ENCODE measurements at regions not wholly inside any gene's neighbourhood (a gene's known extent, or its start where the extent isn't known, plus 50 kb on each side); places are given as distances from the start of the nearest gene placed in this dataset.

DNA sequence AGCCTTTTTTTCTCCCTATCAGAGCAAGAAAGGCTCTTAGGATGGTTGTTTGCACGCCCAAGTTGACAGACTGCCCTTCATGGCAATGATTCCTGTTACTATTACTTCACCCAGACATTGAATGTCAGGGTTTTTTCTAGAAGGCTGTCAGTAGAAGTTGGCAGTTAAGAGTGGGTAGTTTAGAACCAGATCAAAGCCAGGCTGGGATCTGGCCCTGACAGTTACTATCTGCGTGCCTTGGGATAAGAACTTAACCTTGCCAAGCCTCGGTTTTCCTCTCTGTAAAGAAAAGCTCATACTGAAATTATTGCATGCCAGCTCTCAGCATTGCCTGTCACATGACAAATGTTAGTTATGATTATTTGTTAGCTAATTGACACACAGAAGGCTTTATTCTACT lies 58.7 kb upstream of the PPP2R5A start:
- Histone ChIP-seq H3K23ac (ENCODE audit: low read depth, low read length, poor library complexity) (no peak overlapping the region), H3K27ac (replicated peaks; ENCODE audit: low read length) (no peak overlapping the region)
- DNase-seq (ENCODE audit: low spot score): no peak

GRCh38 chr1:212228076-212228475 lies 57.1 kb upstream of the PPP2R5A start:
- Histone ChIP-seq H3K27ac (replicated peaks; ENCODE audit: low read length) (no peak overlapping the region), H3K4me2 (ENCODE audit: insufficient read depth, low read length, poor library complexity, severe bottlenecking) (no peak overlapping the region), H3K27me3 (ENCODE audit: control insufficient read depth in 3 of 3, insufficient read depth in 3 of 3, low read depth in 1 of 3, low read length in 3 of 3) (no peaks in the 10 kb centered on the region), H4K8ac (ENCODE audit: low read depth, low read length) (no peak overlapping the region), H2BK5ac (ENCODE audit: low read length) (no peak overlapping the region), H3K4me1 (ENCODE audit: control insufficient read depth in 2 of 2, insufficient read depth in 1 of 2, low read depth in 1 of 2, low read length in 2 of 2) (peaks cover 10 to 12% of the 10 kb centered on the region in 2 donors), H3K23ac (ENCODE audit: low read depth, low read length, poor library complexity) (no peak overlapping the region), H4K91ac (ENCODE audit: low read depth, low read length, poor library complexity) (no peak overlapping the region), H3K18ac (ENCODE audit: low read length) (no peak overlapping the region), H2BK12ac (ENCODE audit: low read length) (no peak overlapping the region), H3K4ac (ENCODE audit: low read length) (no peak overlapping the region), H3K9me3 (replicated peaks in 1 of 2; ENCODE audit: control insufficient read depth in 2 of 2, insufficient read depth in 1 of 2, low read depth in 1 of 2, low read length in 2 of 2) (no peaks in the 10 kb centered on the region), H3K36me3 (replicated peaks in 1 of 2; ENCODE audit: control insufficient read depth in 2 of 2, insufficient read depth in 2 of 2, low read length in 2 of 2) (no peaks in the 10 kb centered on the region), H2AK5ac (ENCODE audit: low read depth, low read length) (no peak overlapping the region), H3K4me3 (ENCODE audit: low read length in 2 of 2) (no peak overlapping the region), H2BK120ac (ENCODE audit: low read depth, low read length) (no peak overlapping the region), H2BK15ac (ENCODE audit: low read length) (no peak overlapping the region), H3K14ac (ENCODE audit: low read length) (no peak overlapping the region), H3K79me1 (ENCODE audit: low read depth, low read length) (no peaks in the 10 kb centered on the region), H2AFZ (ENCODE audit: low read length) (no peak overlapping the region), H3K9ac (ENCODE audit: low read depth, low read length, poor library complexity) (no peak overlapping the region)
- WGBS, 2 donors (ENCODE audit: extremely low coverage in 2 of 2, insufficient read length in 2 of 2, insufficient replicate concordance in 1 of 2): no CpG with 5 or more reads among the region's 2 CpGs
- DNase-seq (ENCODE audit: low spot score): no peak

More for the DNA sequence above, 58.7 kb upstream of the PPP2R5A start:
- Histone ChIP-seq H3K4me1 (ENCODE audit: control insufficient read depth in 2 of 2, insufficient read depth in 1 of 2, low read depth in 1 of 2, low read length in 2 of 2) (peaks cover 10 to 13% of the 10 kb centered on the region in 2 donors), H3K9ac (ENCODE audit: low read depth, low read length, poor library complexity) (no peak overlapping the region), H3K36me3 (replicated peaks in 1 of 2; ENCODE audit: control insufficient read depth in 2 of 2, insufficient read depth in 2 of 2, low read length in 2 of 2) (no peaks in the 10 kb centered on the region), H4K8ac (ENCODE audit: low read depth, low read length) (no peak overlapping the region), H3K4ac (ENCODE audit: low read length) (no peak overlapping the region), H3K4me2 (ENCODE audit: insufficient read depth, low read length, poor library complexity, severe bottlenecking) (no peak overlapping the region), H3K4me3 (ENCODE audit: low read length in 2 of 2) (no peak overlapping the region), H2BK15ac (ENCODE audit: low read length) (no peak overlapping the region), H3K14ac (ENCODE audit: low read length) (no peak overlapping the region), H2BK5ac (ENCODE audit: low read length) (no peak overlapping the region), H3K27me3 (ENCODE audit: control insufficient read depth in 3 of 3, insufficient read depth in 3 of 3, low read depth in 1 of 3, low read length in 3 of 3) (no peaks in the 10 kb centered on the region), H3K79me1 (ENCODE audit: low read depth, low read length) (no peaks in the 10 kb centered on the region), H4K91ac (ENCODE audit: low read depth, low read length, poor library complexity) (no peak overlapping the region), H2AK5ac (ENCODE audit: low read depth, low read length) (no peak overlapping the region), H2BK12ac (ENCODE audit: low read length) (no peak overlapping the region), H3K18ac (ENCODE audit: low read length) (no peak overlapping the region), H2BK120ac (ENCODE audit: low read depth, low read length) (no peak overlapping the region), H2AFZ (ENCODE audit: low read length) (no peak overlapping the region), H3K9me3 (replicated peaks in 1 of 2; ENCODE audit: control insufficient read depth in 2 of 2, insufficient read depth in 1 of 2, low read depth in 1 of 2, low read length in 2 of 2) (no peaks in the 10 kb centered on the region)
- no CpG with 5 or more reads among the region's 3 CpGs for WGBS, 2 donors (ENCODE audit: extremely low coverage in 2 of 2, insufficient read length in 2 of 2, insufficient replicate concordance in 1 of 2)

DNA sequence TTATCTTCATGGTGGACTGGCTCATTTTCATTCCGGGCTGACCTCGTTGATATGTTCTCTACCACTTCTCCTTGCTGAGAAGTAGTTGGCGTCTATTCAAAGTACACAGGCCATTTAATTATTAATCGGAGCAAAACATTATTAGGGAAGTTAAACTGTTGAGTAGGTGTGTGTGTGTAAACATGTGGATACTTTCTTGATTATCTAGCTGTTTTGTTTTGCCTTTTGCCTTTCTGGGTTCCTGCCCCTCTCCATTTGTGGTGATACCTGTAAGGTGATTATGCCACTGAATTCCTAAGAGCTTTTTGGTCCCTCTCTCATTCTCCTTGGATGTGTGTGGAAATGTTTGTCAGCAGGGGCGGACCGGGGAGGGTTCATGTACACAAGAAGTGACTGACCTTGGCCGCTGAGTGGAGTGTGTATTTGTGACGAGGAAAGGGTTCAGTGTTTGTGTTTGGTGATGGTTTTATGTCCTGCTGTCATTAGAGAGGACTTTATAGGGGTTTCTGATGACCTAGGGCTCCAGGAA lies 56.6 kb upstream of the PPP2R5A start:
- no peak overlapping the region for H2AK5ac ChIP-seq (ENCODE audit: low read depth, low read length)
- H2AFZ ChIP-seq (ENCODE audit: low read length): no peak overlapping the region
- no peak overlapping the region for H2BK5ac ChIP-seq (ENCODE audit: low read length)
- no peak overlapping the region for H2BK12ac ChIP-seq (ENCODE audit: low read length)
- H3K9me3 ChIP-seq (replicated peaks in 1 of 2; ENCODE audit: control insufficient read depth in 2 of 2, insufficient read depth in 1 of 2, low read depth in 1 of 2, low read length in 2 of 2): no peaks in the 10 kb centered on the region
- no peak overlapping the region for H3K27ac ChIP-seq (replicated peaks; ENCODE audit: low read length)
- H3K4me2 ChIP-seq (ENCODE audit: insufficient read depth, low read length, poor library complexity, severe bottlenecking): no peak overlapping the region
- H3K23ac ChIP-seq (ENCODE audit: low read depth, low read length, poor library complexity): no peak overlapping the region
- peaks cover 10 to 12% of the 10 kb centered on the region in 2 donors for H3K4me1 ChIP-seq (ENCODE audit: control insufficient read depth in 2 of 2, insufficient read depth in 1 of 2, low read depth in 1 of 2, low read length in 2 of 2)
- H3K36me3 ChIP-seq (replicated peaks in 1 of 2; ENCODE audit: control insufficient read depth in 2 of 2, insufficient read depth in 2 of 2, low read length in 2 of 2): no peaks in the 10 kb centered on the region
- no peak overlapping the region for H3K18ac ChIP-seq (ENCODE audit: low read length)
- no peak overlapping the region for H2BK15ac ChIP-seq (ENCODE audit: low read length)
- no peaks in the 10 kb centered on the region for H3K27me3 ChIP-seq (ENCODE audit: control insufficient read depth in 3 of 3, insufficient read depth in 3 of 3, low read depth in 1 of 3, low read length in 3 of 3)
- H3K14ac ChIP-seq (ENCODE audit: low read length): no peak overlapping the region
- WGBS, 2 donors (ENCODE audit: extremely low coverage in 2 of 2, insufficient read length in 2 of 2, insufficient replicate concordance in 1 of 2): no CpG with 5 or more reads among the region's 8 CpGs
- no peak for DNase-seq (ENCODE audit: low spot score)
- no peak overlapping the region for H4K8ac ChIP-seq (ENCODE audit: low read depth, low read length)
- H3K79me1 ChIP-seq (ENCODE audit: low read depth, low read length): no peaks in the 10 kb centered on the region
- H3K4ac ChIP-seq (ENCODE audit: low read length): no peak overlapping the region
- no peak overlapping the region for H4K91ac ChIP-seq (ENCODE audit: low read depth, low read length, poor library complexity)
- no peak overlapping the region for H2BK120ac ChIP-seq (ENCODE audit: low read depth, low read length)
- H3K4me3 ChIP-seq (ENCODE audit: low read length in 2 of 2): no peak overlapping the region
- H3K9ac ChIP-seq (ENCODE audit: low read depth, low read length, poor library complexity): no peak overlapping the region

DNA sequence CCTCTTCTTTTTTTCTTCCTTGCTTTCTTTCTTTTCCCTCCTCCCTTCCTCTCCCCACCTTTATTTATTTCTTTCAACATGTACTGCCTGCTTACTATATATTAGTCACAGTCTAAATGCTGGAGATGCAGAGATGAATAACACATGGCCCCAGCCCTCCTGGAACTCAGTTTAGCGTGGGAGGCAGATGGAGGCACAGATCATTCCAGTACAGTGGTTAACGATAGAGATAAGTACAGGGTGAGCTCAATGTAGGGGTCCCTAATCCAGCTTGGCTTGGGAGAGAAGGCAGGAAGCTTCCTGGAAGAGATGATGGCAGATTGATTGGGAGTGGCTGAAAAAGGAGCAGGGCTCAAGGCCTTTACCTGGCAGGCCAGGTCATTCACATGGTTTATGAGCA lies 55.6 kb upstream of the PPP2R5A start:
- no peak overlapping the region for H2BK12ac ChIP-seq (ENCODE audit: low read length)
- H3K18ac ChIP-seq (ENCODE audit: low read length): no peak overlapping the region
- no peak overlapping the region for H2BK15ac ChIP-seq (ENCODE audit: low read length)
- H3K23ac ChIP-seq (ENCODE audit: low read depth, low read length, poor library complexity): no peak overlapping the region
- H2AFZ ChIP-seq (ENCODE audit: low read length): no peak overlapping the region
- H3K9me3 ChIP-seq (replicated peaks in 1 of 2; ENCODE audit: control insufficient read depth in 2 of 2, insufficient read depth in 1 of 2, low read depth in 1 of 2, low read length in 2 of 2): no peaks in the 10 kb centered on the region
- no peak overlapping the region for H2BK120ac ChIP-seq (ENCODE audit: low read depth, low read length)
- H3K4me1 ChIP-seq (ENCODE audit: control insufficient read depth in 2 of 2, insufficient read depth in 1 of 2, low read depth in 1 of 2, low read length in 2 of 2): peaks cover 12 to 14% of the 10 kb centered on the region in 2 donors
- H3K4me3 ChIP-seq (ENCODE audit: low read length in 2 of 2): no peak overlapping the region
- H4K8ac ChIP-seq (ENCODE audit: low read depth, low read length): no peak overlapping the region
- H3K14ac ChIP-seq (ENCODE audit: low read length): no peak overlapping the region
- no peak overlapping the region for H4K91ac ChIP-seq (ENCODE audit: low read depth, low read length, poor library complexity)
- H3K79me1 ChIP-seq (ENCODE audit: low read depth, low read length): no peaks in the 10 kb centered on the region
- H2BK5ac ChIP-seq (ENCODE audit: low read length): no peak overlapping the region
- no peaks in the 10 kb centered on the region for H3K36me3 ChIP-seq (replicated peaks in 1 of 2; ENCODE audit: control insufficient read depth in 2 of 2, insufficient read depth in 2 of 2, low read length in 2 of 2)
- H3K4ac ChIP-seq (ENCODE audit: low read length): no peak overlapping the region
- WGBS, 2 donors (ENCODE audit: extremely low coverage in 2 of 2, insufficient read length in 2 of 2, insufficient replicate concordance in 1 of 2): no CpG with 5 or more reads among the region's 2 CpGs
- no peak overlapping the region for H3K27ac ChIP-seq (replicated peaks; ENCODE audit: low read length)
- no peak overlapping the region for H3K9ac ChIP-seq (ENCODE audit: low read depth, low read length, poor library complexity)
- H3K27me3 ChIP-seq (ENCODE audit: control insufficient read depth in 3 of 3, insufficient read depth in 3 of 3, low read depth in 1 of 3, low read length in 3 of 3): no peaks in the 10 kb centered on the region
- no peak for DNase-seq (ENCODE audit: low spot score)
- no peak overlapping the region for H3K4me2 ChIP-seq (ENCODE audit: insufficient read depth, low read length, poor library complexity, severe bottlenecking)
- no peak overlapping the region for H2AK5ac ChIP-seq (ENCODE audit: low read depth, low read length)

Data from neuronal stem cell (in vitro differentiated cells).